Subcutaneous abdominal adipose tissue (tissue), 5 donors: ENCODE measurements at regions not wholly inside any gene's neighbourhood (a gene's known extent, or its start where the extent isn't known, plus 50 kb on each side); places are given as distances from the start of the nearest gene placed in this dataset.

Source experiments
- H3K27ac ChIP-seq: one replicate; pipeline ENCODE4 v1.7.0; 2013; ENCODE audit warnings: low read depth, mild to moderate bottlenecking, inconsistent platforms, low read length, moderate library complexity
- H3K27me3 ChIP-seq, 5 donors: one replicate each; pipeline ENCODE4 v1.7.0; 2013; ENCODE audit warnings: low read length in 5 of 5, inconsistent platforms in 1 of 5; ENCODE audit not compliant: control insufficient read depth in 5 of 5, insufficient read depth in 4 of 5
- H3K36me3 ChIP-seq, 5 donors: one replicate each; pipeline ENCODE4 v1.7.0; 2013; ENCODE audit warnings: low read length in 5 of 5; ENCODE audit not compliant: control insufficient read depth in 5 of 5, insufficient read depth in 5 of 5
- H3K4me1 ChIP-seq, 5 donors: one replicate each; pipeline ENCODE4 v1.7.0; 2013; ENCODE audit warnings: low read length in 5 of 5, mild to moderate bottlenecking in 3 of 5, moderate library complexity in 1 of 5; ENCODE audit not compliant: control insufficient read depth in 5 of 5, insufficient read depth in 5 of 5
- H3K4me3 ChIP-seq, 5 donors: one replicate each; pipeline ENCODE4 v1.7.0; 2013; ENCODE audit warnings: low read length in 5 of 5, low read depth in 1 of 5
- H3K9ac ChIP-seq, 5 donors: one replicate each; pipeline ENCODE4 v1.7.0; 2013; ENCODE audit warnings: low read length in 5 of 5, mild to moderate bottlenecking in 4 of 5, moderate library complexity in 3 of 5
- H3K9me3 ChIP-seq, 5 donors: one replicate each; pipeline ENCODE4 v1.7.0; 2013; ENCODE audit warnings: low read length in 5 of 5; ENCODE audit not compliant: control insufficient read depth in 5 of 5
- donor health status: healthy.
- donor health status: healthy.
- donor health status: healthy.
- donor health status: healthy.
- donor health status: healthy.

DNA sequence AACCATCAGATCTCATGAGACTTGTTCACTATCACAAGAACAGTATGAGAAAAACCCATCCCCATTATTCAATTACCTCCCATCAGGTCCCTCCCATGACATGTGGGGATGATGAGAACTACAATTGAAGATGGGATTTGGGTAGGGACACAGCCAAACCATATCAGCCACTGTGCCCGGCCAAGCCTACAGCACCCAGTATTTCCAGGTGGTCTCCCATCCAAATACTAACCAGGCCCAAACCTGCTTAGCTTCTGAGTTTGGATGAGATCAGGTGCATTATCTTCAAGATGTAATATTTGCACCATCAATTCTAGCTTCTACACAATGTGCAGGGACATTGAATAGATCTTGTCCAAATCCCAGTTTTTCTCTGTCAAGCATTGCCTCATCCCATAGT lies 196.9 kb downstream of the BAMBI start:
- H3K36me3 ChIP-seq, result no peaks in the 10 kb centered on the region
- H3K9me3 ChIP-seq, result no peaks in the 10 kb centered on the region
- peaks cover 0 to 5% (median 3%) of the 10 kb centered on the region in 5 donors for H3K4me1 ChIP-seq
- H3K9ac ChIP-seq, result no peak overlapping the region
- no peak overlapping the region for H3K4me3 ChIP-seq
- H3K27ac ChIP-seq, result no peak overlapping the region
- H3K27me3 ChIP-seq, result no peaks in the 10 kb centered on the region

DNA sequence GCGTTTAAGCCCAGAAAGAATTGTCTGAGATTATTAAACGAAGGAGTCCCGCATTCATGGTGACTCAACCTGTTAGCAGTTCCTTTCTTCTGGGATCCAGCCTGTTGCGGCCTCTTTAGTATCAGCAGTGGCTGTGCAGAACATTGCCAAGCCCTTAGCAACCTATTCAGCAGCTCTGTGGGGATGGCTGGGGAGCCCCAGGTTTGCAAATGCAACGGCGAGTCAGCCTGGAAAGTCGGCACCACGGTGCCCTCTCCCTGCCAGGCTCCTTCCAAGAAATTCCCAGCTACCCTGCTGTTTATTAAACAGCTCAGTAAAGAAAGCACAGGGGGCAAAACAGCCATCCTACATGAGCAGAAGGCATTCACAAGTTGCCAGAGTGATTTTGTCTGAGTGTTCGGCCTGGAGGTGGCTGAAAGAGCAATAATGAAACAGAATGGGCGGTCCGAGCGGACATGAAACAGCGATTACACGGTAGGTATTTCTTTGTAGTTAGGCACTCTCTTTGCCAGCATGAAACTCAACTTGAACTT lies 198.3 kb downstream of the BAMBI start:
- Histone ChIP-seq H3K36me3 (no peaks in the 10 kb centered on the region), H3K9me3 (no peaks in the 10 kb centered on the region), H3K9ac (no peak overlapping the region), H3K4me3 (no peak overlapping the region), H3K4me1 (peaks cover 0 to 18% (median 17%) of the 10 kb centered on the region in 5 donors), H3K27me3 (no peaks in the 10 kb centered on the region), H3K27ac (no peak overlapping the region)

DNA sequence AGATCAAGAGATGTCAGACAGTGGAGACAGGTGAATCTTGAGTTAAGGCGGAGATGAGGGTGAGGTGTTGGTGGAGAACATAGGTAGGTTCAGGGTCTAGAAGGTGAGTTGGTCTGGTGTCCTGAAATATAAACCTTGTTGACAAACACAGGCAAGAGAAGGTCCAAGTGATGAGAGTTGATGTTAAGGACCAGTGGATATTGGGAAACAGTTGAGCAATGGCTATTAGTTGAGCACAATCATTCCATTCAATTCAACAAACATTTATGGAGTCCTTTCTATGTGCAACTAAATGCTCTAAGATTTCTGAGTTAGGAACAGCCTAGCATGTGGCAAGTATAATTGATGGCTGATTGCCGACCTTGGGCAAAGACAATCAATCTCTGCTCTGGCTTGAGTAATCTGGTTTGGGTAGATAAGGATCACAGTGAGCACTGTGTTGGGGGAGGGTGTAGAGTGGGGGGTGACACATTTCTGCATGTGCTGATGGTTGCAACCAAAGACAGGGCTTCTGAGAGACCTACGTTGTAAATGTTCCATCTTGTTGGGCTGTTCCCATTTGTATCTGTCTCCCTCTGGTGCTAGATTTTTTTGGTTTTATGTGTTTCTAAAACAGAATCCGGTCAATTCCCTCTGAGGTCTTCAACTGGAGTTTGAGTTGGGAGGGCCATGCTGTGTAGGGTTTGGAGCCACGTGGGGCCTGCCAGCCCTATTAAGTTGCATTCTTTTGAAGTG lies 201.1 kb downstream of the BAMBI start:
- H3K9ac ChIP-seq, result no peak overlapping the region
- no peak overlapping the region for H3K4me3 ChIP-seq
- no peaks in the 10 kb centered on the region for H3K27me3 ChIP-seq
- peaks cover 0 to 19% (median 17%) of the 10 kb centered on the region in 5 donors for H3K4me1 ChIP-seq
- H3K9me3 ChIP-seq, result no peaks in the 10 kb centered on the region
- no peaks in the 10 kb centered on the region for H3K36me3 ChIP-seq
- no peak overlapping the region for H3K27ac ChIP-seq

DNA sequence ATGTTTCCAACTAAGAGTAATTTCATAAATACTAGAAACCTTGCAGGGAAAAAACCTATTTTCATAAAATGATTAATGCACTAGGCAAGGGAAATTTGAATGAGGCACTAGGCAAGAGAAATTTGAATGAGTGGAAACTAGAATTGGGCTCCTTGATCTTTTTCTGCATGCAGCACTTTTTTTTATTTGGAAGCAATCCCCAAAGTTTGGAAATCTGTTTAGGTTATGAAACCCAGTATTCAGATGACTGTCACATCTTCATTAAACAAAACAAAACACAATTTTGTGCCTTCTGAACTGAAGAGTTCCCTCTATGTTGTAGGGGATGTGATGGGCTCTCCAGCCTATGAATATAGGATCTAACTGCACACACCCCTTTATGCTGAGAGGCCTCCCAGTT lies 201.9 kb downstream of the BAMBI start:
- no peak overlapping the region for H3K27ac ChIP-seq
- H3K9ac ChIP-seq, result no peak overlapping the region
- H3K4me3 ChIP-seq, result no peak overlapping the region
- no peaks in the 10 kb centered on the region for H3K9me3 ChIP-seq
- peaks cover 0 to 19% (median 17%) of the 10 kb centered on the region in 5 donors for H3K4me1 ChIP-seq
- no peaks in the 10 kb centered on the region for H3K36me3 ChIP-seq
- H3K27me3 ChIP-seq, result no peaks in the 10 kb centered on the region

DNA sequence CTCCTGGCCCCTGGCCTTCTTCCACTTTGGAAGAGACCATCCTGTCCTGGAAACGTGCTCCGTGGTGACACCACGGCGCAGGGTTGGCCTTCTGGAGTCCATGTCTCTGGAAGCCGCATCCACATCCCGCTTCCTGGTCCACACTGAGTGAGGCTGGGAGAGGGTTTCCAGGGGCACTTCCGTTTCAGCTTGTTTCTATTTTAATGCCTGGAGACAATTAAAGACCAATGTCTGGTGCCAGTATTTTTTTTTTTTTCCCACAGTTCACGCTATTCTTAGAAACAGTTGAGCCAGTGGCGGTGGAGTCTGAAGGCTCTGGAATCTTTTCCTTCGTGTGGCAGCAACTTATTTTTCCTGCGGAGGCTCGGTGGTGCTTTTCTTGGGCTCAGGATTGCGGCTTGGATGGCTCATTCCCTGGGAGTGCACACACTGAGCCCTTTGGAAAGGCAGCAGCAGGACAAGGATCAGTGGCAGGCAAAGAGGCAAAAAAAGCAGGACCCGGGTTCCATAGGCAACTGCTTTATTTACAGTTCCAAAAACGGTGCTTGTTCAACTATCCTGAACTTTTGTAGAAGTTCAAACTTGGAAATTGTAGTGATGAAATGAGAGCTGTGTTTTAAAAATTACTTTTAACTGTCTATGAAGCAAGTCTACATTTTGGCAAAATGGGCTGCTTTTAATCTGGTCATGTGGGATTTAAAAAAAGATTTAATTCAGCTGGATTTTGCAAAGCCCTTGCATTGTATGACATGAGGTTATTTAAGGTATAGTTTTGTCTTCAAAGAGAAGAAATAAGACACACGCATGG lies 202.8 kb downstream of the BAMBI start:
- H3K27ac ChIP-seq, result no peak overlapping the region

DNA sequence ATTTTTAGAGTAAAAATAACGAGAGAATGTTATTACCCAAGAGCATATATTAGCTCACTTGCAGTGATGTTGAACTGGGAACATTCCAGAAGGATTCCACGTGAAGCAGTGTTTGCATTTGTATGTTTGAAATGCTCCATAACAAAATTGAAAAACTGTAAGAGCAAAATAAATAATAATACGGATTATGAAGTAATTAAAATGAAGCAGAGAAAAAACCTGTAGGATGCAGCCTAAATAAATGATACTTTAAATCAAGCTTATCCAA lies 203.3 kb downstream of the BAMBI start:
- H3K9ac ChIP-seq, result no peak overlapping the region
- H3K27me3 ChIP-seq, result no peaks in the 10 kb centered on the region
- peaks cover 0 to 19% (median 17%) of the 10 kb centered on the region in 5 donors for H3K4me1 ChIP-seq
- no peak overlapping the region for H3K27ac ChIP-seq
- no peaks in the 10 kb centered on the region for H3K9me3 ChIP-seq
- H3K4me3 ChIP-seq, result no peak overlapping the region
- no peaks in the 10 kb centered on the region for H3K36me3 ChIP-seq

More for the DNA sequence above, 202.8 kb downstream of the BAMBI start:
- Histone ChIP-seq H3K9ac (no peak overlapping the region), H3K4me1 (peaks cover 0 to 19% (median 17%) of the 10 kb centered on the region in 5 donors), H3K27me3 (no peaks in the 10 kb centered on the region), H3K9me3 (no peaks in the 10 kb centered on the region), H3K4me3 (peak overlapping the region in 2 of 5 donors; percentile 3 to 22), H3K36me3 (no peaks in the 10 kb centered on the region)

DNA sequence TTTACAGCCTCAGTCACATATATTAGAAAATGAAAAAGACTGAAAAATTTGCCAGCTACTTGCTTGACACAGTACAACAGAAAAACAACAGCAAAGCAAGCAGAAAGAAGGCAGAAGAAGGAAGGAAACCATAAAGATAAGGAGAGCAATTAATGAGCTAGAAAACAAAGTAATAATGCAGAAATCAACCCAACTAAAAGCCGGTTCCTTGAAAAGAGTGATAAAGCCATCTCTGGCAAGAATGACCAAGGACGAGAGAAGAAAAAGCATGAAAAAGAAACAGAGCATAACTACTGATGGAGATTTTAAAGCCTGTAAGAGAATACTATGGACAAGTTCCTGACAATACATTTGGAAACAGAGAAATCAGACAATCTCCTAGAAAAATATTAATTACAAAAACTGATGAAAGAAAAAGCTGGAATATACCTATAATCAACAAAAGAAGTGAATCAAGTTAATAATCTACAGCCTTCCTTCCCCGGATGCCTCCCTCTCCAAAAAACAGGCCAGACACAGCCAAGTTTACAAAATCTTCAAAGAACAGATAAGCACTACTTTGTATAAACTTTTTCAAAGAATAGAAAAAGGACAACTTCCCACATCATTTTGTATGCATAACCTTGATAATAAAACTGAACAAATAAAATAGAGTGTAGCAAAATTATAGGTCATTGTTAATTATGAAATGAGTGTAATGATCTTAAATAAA lies 204.0 kb downstream of the BAMBI start:
- H3K4me3 ChIP-seq, result no peak overlapping the region
- no peaks in the 10 kb centered on the region for H3K9me3 ChIP-seq
- H3K27ac ChIP-seq, result no peak overlapping the region
- H3K36me3 ChIP-seq, result no peaks in the 10 kb centered on the region
- no peaks in the 10 kb centered on the region for H3K27me3 ChIP-seq
- peaks cover 0 to 19% (median 17%) of the 10 kb centered on the region in 5 donors for H3K4me1 ChIP-seq
- no peak overlapping the region for H3K9ac ChIP-seq

DNA sequence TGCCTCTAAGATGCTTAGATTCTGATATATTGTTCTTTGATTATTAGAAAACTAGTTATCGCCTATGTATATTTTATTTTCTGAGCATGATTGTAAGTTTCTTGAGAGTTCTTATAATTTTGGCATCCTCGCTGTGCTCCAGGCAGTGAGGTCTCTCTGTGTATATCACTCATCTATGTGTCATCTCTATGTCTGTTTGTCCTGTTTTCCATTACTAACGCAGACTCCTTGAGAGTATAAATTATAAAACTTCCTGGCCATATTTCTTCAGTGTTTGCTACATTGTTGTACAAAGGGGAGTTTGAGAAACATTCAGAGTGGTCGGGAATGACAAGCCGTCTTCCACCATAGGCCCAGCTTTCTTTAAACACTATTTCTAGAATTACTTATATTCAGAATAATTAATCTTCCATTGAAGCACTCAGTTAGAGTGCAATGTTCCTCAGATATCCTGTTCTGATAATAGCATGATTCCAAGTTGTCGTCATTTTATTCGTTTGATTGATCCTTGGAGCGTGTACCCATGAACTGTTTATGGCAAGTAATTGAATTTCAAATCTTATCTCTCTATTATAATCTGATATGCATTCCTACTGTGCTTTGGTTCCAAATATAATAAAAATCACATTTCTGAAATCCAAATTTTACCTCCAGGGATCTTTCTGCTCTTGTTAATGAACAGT lies 206.6 kb downstream of the BAMBI start:
- Histone ChIP-seq H3K9ac (no peak overlapping the region), H3K27ac (no peak overlapping the region), H3K4me3 (no peak overlapping the region), H3K27me3 (no peaks in the 10 kb centered on the region), H3K36me3 (no peaks in the 10 kb centered on the region), H3K9me3 (no peaks in the 10 kb centered on the region), H3K4me1 (peaks cover 0 to 18% (median 16%) of the 10 kb centered on the region in 5 donors)

DNA sequence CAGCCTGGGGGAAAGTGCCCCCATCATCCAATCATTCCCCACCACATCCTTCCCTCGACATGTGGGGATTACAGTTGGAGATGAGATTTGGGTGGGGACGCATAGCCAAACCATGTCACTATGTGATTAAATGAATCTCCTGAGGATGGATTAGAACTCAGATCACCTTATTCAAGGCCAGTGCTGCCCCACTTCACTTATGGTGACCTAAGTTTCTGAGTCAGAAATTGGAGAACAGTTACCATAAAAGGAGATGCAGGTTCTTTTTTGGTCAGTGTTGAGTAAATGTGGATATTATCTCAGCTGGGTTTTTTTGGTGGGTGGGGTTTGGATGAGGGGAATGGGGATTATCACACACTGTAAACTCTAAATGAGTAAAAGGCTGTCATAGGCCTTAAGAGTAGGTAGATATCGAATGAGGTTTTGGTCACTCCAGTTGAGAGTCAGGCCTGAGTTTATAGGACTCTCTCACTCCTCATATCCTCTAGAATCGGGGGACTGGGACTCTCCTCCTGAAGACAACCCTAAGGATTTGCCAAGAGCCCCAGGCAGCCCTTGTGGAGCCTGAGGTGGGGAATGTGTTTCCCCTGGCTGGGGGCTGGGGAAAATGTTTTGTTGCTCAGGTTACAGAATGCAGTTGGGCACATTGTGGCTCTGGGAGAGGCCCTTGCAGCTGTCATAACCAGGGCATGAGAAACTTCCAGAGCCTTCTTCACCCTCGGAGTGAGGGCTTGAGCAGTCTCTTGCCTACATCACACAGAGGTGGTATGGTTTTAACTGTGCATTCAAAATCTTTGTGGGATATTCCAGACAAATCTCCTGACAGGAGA lies 213.0 kb downstream of the BAMBI start:
- no peaks in the 10 kb centered on the region for H3K27me3 ChIP-seq
- H3K4me1 ChIP-seq, result no peaks in the 10 kb centered on the region
- H3K36me3 ChIP-seq, result no peaks in the 10 kb centered on the region
- H3K4me3 ChIP-seq, result no peak overlapping the region
- no peak overlapping the region for H3K9ac ChIP-seq
- no peaks in the 10 kb centered on the region for H3K9me3 ChIP-seq
- H3K27ac ChIP-seq, result no peak overlapping the region
